ENCODE measurements at regions not wholly inside any gene's neighbourhood (a gene's known extent, or its start where the extent isn't known, plus 50 kb on each side); places are given as distances from the start of the nearest gene placed in this dataset.

- peaks cover 4% of the 10 kb centered on the region for H3K9me3 Mint-ChIP-seq (ENCODE audit: insufficient read depth)
- POLR2A ChIA-PET = no interaction called here
- H3K27ac Mint-ChIP-seq = no peak overlapping the region
- intact Hi-C loops (cut with micrococcal nuclease) = no loop called here
- WGBS (ENCODE audit: insufficient coverage) = 80% methylated on average over 3 of the region's 3 CpGs
- Histone ChIP-seq H3K4me3 (ENCODE audit: control extremely low read depth in 1 of 5, extremely low read depth in 1 of 5, insufficient read depth in 1 of 5, low read depth in 2 of 5, low read length in 4 of 5) (no peak overlapping the region), H3K9ac (ENCODE audit: low read length) (no peak overlapping the region), H2AFZ (ENCODE audit: insufficient read depth, low read depth, low read length, poor library complexity, severe bottlenecking) (no peak overlapping the region), H3K27me3 (replicated peaks in 1 of 4; ENCODE audit: control extremely low read depth in 1 of 4, control insufficient read depth in 3 of 4, insufficient read depth in 4 of 4, low read length in 3 of 4) (no peaks in the 10 kb centered on the region), H3K79me2 (ENCODE audit: control insufficient read depth, insufficient read depth, low read length) (no peaks in the 10 kb centered on the region), H3K9me3 (ENCODE audit: control extremely low read depth in 1 of 3, control insufficient read depth in 2 of 3, insufficient read depth in 1 of 3, low read length in 2 of 3) (peaks cover 0 to 16% (median 0%) of the 10 kb centered on the region in 3 donors), H4K20me1 (ENCODE audit: control insufficient read depth, insufficient read depth, low read length, poor library complexity, severe bottlenecking) (no peaks in the 10 kb centered on the region), H3K36me3 (replicated peaks in 1 of 2; ENCODE audit: control extremely low read depth in 1 of 2, control insufficient read depth in 1 of 2, extremely low read depth in 1 of 2, insufficient read depth in 2 of 2, low read length in 1 of 2) (no peaks in the 10 kb centered on the region), H3K4me1 (ENCODE audit: control insufficient read depth in 2 of 2, insufficient read depth in 2 of 2, low read length in 2 of 2) (no peaks in the 10 kb centered on the region), H3K4me2 (replicated peaks; ENCODE audit: low read depth, low read length, poor library complexity, severe bottlenecking) (no peak overlapping the region), H3K27ac (ENCODE audit: low read length in 2 of 2) (no peak overlapping the region)
- DNase-seq = no peak
- ATAC-seq (ENCODE audit: low read depth) = no peak
- no peak overlapping the region for H3K4me3 Mint-ChIP-seq
- CTCF ChIA-PET = no interaction called here
- no peaks in the 10 kb centered on the region for H3K27me3 Mint-ChIP-seq
- no peak for TF ChIP-seq EZH2 (IDR thresholded peaks at IDR 0.05; ENCODE audit: borderline replicate concordance, insufficient read depth, low read depth, low read length, poor library complexity, severe bottlenecking)
- TF ChIP-seq CTCF (IDR thresholded peaks at IDR 0.05) = no peak
- H3K4me1 Mint-ChIP-seq = no peaks in the 10 kb centered on the region
Measured at GRCh38 chr10:34028936-34029335, 694.5 kb upstream of the NRP1 start.

- POLR2A ChIA-PET = no interaction called here
Measured at GRCh38 chr10:34024693-34025425, 690.4 kb upstream of the NRP1 start.

More at GRCh38 chr10:34024693-34025425, 690.4 kb upstream of the NRP1 start:
- no peak overlapping the region for H3K4me2 ChIP-seq (replicated peaks; ENCODE audit: low read depth, low read length, poor library complexity, severe bottlenecking)
- no peaks in the 10 kb centered on the region for H3K79me2 ChIP-seq (ENCODE audit: control insufficient read depth, insufficient read depth, low read length)
- no peak overlapping the region for H3K27ac ChIP-seq (ENCODE audit: low read length in 2 of 2)
- H3K27me3 Mint-ChIP-seq = no peaks in the 10 kb centered on the region
- DNase-seq (no peak), ATAC-seq (ENCODE audit: low read depth) (no peak)
- H3K9me3 Mint-ChIP-seq (ENCODE audit: insufficient read depth) = peaks cover 2% of the 10 kb centered on the region
- 83% methylated on average over 5 of the region's 9 CpGs for WGBS (ENCODE audit: insufficient coverage)
- CTCF ChIA-PET = no interaction called here
- H3K4me3 ChIP-seq (ENCODE audit: control extremely low read depth in 1 of 5, extremely low read depth in 1 of 5, insufficient read depth in 1 of 5, low read depth in 2 of 5, low read length in 4 of 5) = no peak overlapping the region
- no peaks in the 10 kb centered on the region for H4K20me1 ChIP-seq (ENCODE audit: control insufficient read depth, insufficient read depth, low read length, poor library complexity, severe bottlenecking)
- TF ChIP-seq CTCF (IDR thresholded peaks at IDR 0.05) (no peak), EZH2 (IDR thresholded peaks at IDR 0.05; ENCODE audit: borderline replicate concordance, insufficient read depth, low read depth, low read length, poor library complexity, severe bottlenecking) (no peak)
- no peak overlapping the region for H2AFZ ChIP-seq (ENCODE audit: insufficient read depth, low read depth, low read length, poor library complexity, severe bottlenecking)
- intact Hi-C loops (cut with micrococcal nuclease) = no loop called here
- H3K4me3 Mint-ChIP-seq = no peak overlapping the region
- no peaks in the 10 kb centered on the region for H3K4me1 ChIP-seq (ENCODE audit: control insufficient read depth in 2 of 2, insufficient read depth in 2 of 2, low read length in 2 of 2)
- H3K9me3 ChIP-seq (ENCODE audit: control extremely low read depth in 1 of 3, control insufficient read depth in 2 of 3, insufficient read depth in 1 of 3, low read length in 2 of 3) = peaks cover 0 to 21% (median 0%) of the 10 kb centered on the region in 3 donors
- H3K36me3 ChIP-seq (replicated peaks in 1 of 2; ENCODE audit: control extremely low read depth in 1 of 2, control insufficient read depth in 1 of 2, extremely low read depth in 1 of 2, insufficient read depth in 2 of 2, low read length in 1 of 2) = no peaks in the 10 kb centered on the region
- H3K4me1 Mint-ChIP-seq = no peaks in the 10 kb centered on the region
- no peak overlapping the region for H3K27ac Mint-ChIP-seq
- no peaks in the 10 kb centered on the region for H3K27me3 ChIP-seq (replicated peaks in 1 of 4; ENCODE audit: control extremely low read depth in 1 of 4, control insufficient read depth in 3 of 4, insufficient read depth in 4 of 4, low read length in 3 of 4)
- H3K9ac ChIP-seq (ENCODE audit: low read length) = no peak overlapping the region

All from B cell (primary cell).